GM12878 (cell line): ENCODE measurements at regions not wholly inside any gene's neighbourhood (a gene's known extent, or its start where the extent isn't known, plus 50 kb on each side); places are given as distances from the start of the nearest gene placed in this dataset.

Experiments
- ATF2 ChIP-seq: IDR thresholded peaks from 2 replicates; pipeline ENCODE4 v1.6.1; 2012; ENCODE audit warnings: low read length, inconsistent platforms
- ATF3 ChIP-seq: IDR thresholded peaks from 2 replicates; pipeline ENCODE4 v1.6.1; 2011; ENCODE audit warnings: low read depth, mild to moderate bottlenecking, low read length, moderate library complexity, borderline replicate concordance; ENCODE audit errors: extremely low read depth
- CHD1 ChIP-seq: IDR thresholded peaks from 2 replicates; pipeline ENCODE4 v1.6.1; 2012; ENCODE audit warnings: low read depth, low read length, improper control_type of control experiment
- EGR1 ChIP-seq, 2 experiments: IDR thresholded peaks; 1 replicate in 1 of 2; 2 replicates in 1 of 2; pipeline ENCODE4 v1.6.1; 2011 to 2012; ENCODE audit warnings: low read depth in 2 of 2, low read length in 2 of 2, borderline replicate concordance in 1 of 2, mild to moderate bottlenecking in 1 of 2, moderate library complexity in 1 of 2
- ETV6 ChIP-seq, 2 experiments: fragments of 450-650 bp in 1 of 2; IDR thresholded peaks in 1 of 2; conservative IDR thresholded peaks in 1 of 2; 2 replicates each; pipeline ENCODE4 v1.6.1; 2014; ENCODE audit warnings: antibody characterized with exemption in 1 of 2, borderline replicate concordance in 1 of 2, low read depth in 1 of 2, mild to moderate bottlenecking in 1 of 2, moderate library complexity in 1 of 2
- KDM1A ChIP-seq: fragments of 200-600 bp; sonication (generic); IDR thresholded peaks from 2 replicates; pipeline ENCODE4 v1.6.1; 2016; ENCODE audit warnings: borderline replicate concordance
- POLR2A ChIP-seq: IDR thresholded peaks from 2 replicates; pipeline ENCODE4 v1.6.1; 2011; ENCODE audit warnings: low read depth, mild to moderate bottlenecking, low read length
- SRF ChIP-seq, 2 experiments: IDR thresholded peaks; 2 replicates each; pipeline ENCODE4 v1.6.1; 2011; ENCODE audit warnings: low read depth in 2 of 2, low read length in 2 of 2, mild to moderate bottlenecking in 1 of 2, moderate library complexity in 1 of 2
- SUPT20H ChIP-seq: IDR thresholded peaks from 2 replicates; pipeline ENCODE4 v1.6.1; 2011; ENCODE audit warnings: low read depth, mild to moderate bottlenecking, low read length, moderate library complexity, borderline replicate concordance; ENCODE audit not compliant: control insufficient read depth
- ZSCAN29 ChIP-seq: fragments of 450-650 bp; IDR thresholded peaks from 2 replicates; pipeline ENCODE4 v1.6.1; 2017; ENCODE audit warnings: mild to moderate bottlenecking, moderate library complexity
- TF ChIP-seq, protein P1 (sequence below): IDR thresholded peaks from 2 replicates; pipeline ENCODE4 v1.6.1; 2012; ENCODE audit warnings: low read depth, low read length, improper control_type of control experiment
- TF ChIP-seq, protein P2 (sequence below): fragments of 450-650 bp; IDR thresholded peaks from 2 replicates; pipeline ENCODE4 v1.6.1; 2017; ENCODE audit warnings: mild to moderate bottlenecking

DNA sequence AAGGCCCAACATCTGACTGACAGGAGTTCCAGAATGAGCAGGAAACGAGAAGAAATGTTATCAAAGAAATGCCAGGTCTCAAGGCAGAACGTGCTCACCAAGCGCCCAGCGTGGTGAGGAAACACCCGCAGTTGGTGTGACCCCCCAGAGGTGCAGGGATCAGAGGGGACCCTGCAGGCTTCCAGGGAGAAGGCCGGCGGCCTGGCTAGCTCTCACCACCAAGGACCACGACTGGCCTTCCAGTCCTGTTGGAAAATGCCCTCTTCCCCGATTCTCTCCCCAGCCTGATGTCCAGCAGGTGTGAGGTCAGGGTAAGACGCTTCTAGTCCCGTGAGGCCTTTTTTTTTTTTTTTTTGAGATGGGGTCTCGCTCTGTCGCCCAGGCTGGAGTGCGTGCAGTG is 189.1 kb downstream of the IGLL1 start:
- TF ChIP-seq ETV6 (conservative IDR thresholded peaks at IDR 0.05 in 1 of 2, IDR thresholded peaks at IDR 0.05 in 1 of 2; ENCODE audit: borderline replicate concordance in 1 of 2, low read depth in 1 of 2) (no peak), POLR2A (no peak), ATF2 (no peak), SUPT20H (no peak), KDM1A (no peak), CHD1 (no peak), ATF3 (no peak), SRF (IDR thresholded peaks at IDR 0.05; ENCODE audit: low read depth in 2 of 2, low read length in 2 of 2) (no peak), ZSCAN29 (no peak), EGR1 (IDR thresholded peaks at IDR 0.05; ENCODE audit: borderline replicate concordance in 1 of 2, low read depth in 2 of 2, low read length in 2 of 2) (no peak)
- TF ChIP-seq, protein P1, sequence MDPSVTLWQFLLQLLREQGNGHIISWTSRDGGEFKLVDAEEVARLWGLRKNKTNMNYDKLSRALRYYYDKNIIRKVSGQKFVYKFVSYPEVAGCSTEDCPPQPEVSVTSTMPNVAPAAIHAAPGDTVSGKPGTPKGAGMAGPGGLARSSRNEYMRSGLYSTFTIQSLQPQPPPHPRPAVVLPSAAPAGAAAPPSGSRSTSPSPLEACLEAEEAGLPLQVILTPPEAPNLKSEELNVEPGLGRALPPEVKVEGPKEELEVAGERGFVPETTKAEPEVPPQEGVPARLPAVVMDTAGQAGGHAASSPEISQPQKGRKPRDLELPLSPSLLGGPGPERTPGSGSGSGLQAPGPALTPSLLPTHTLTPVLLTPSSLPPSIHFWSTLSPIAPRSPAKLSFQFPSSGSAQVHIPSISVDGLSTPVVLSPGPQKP: no peak
- TF ChIP-seq, protein P2, sequence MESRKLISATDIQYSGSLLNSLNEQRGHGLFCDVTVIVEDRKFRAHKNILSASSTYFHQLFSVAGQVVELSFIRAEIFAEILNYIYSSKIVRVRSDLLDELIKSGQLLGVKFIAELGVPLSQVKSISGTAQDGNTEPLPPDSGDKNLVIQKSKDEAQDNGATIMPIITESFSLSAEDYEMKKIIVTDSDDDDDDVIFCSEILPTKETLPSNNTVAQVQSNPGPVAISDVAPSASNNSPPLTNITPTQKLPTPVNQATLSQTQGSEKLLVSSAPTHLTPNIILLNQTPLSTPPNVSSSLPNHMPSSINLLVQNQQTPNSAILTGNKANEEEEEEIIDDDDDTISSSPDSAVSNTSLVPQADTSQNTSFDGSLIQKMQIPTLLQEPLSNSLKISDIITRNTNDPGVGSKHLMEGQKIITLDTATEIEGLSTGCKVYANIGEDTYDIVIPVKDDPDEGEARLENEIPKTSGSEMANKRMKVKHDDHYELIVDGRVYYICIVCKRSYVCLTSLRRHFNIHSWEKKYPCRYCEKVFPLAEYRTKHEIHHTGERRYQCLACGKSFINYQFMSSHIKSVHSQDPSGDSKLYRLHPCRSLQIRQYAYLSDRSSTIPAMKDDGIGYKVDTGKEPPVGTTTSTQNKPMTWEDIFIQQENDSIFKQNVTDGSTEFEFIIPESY: no peak
